K562 (cell line): ENCODE measurements at regions not wholly inside any gene's neighbourhood (a gene's known extent, or its start where the extent isn't known, plus 50 kb on each side); places are given as distances from the start of the nearest gene placed in this dataset.

Source experiments
- ATAC-seq: fragments of 200-7000 bp; cut with Tn5 transposase; 3 replicates; pipeline ENCODE4 v1.9.1; 2020; ENCODE audit warnings: moderate library complexity
- BruUV-seq: library from RNA; stranded (reverse); fragments of 400-500 nt; replicated peaks from 2 replicates; lab custom pipeline; 2021; lab: Mats Ljungman, UMichigan
- CTCF ChIA-PET: fragments of 300-600 bp; formaldehyde crosslinking; extraction: SDS; loops from one replicate; lab custom pipeline; 2021; ENCODE audit warnings: low intra/inter-chr PET ratio; lab: Yijun Ruan, JAX
- POLR2A ChIA-PET: fragments of 300-600, 350-650 bp; sonication (Branson Sonifier 250); formaldehyde crosslinking; extraction: SDS; loops from one replicate; lab custom pipeline; 2021; ENCODE audit warnings: antibody characterized with exemption, inconsistent platforms; lab: Yijun Ruan, JAX
- DNase-seq, 4 experiments: peaks; one replicate each; pipeline versions ENCODE4 v3.0.0 to v3.0.0-alpha.2; 2011 to 2018; ENCODE audit warnings: low spot score in 3 of 4, mixed read lengths in 3 of 4; ENCODE audit errors: extremely low read depth in 1 of 4
- FAIRE-seq: peaks from 2 replicates; lab custom pipeline; 2011; peaks lifted over from hg19 to GRCh38; lab: Jason Lieb, UNC
- H2AFZ ChIP-seq: 2 replicates; pipeline ENCODE4 v1.6.0; 2011; ENCODE audit warnings: low read depth, low read length, control low read depth, inconsistent platforms
- H3K27ac ChIP-seq: fragments of 200-600 bp; 3 replicates; pipeline ENCODE4 v1.8.0; 2011; ENCODE audit warnings: low read depth, mild to moderate bottlenecking, control low read depth, inconsistent platforms, low read length, moderate library complexity, mixed read lengths; ENCODE audit errors: extremely low read depth
- H3K27me3 ChIP-seq, 2 experiments: fragments of 300-600 bp in 1 of 2; 2 replicates in 1 of 2; 3 replicates in 1 of 2; pipeline versions ENCODE4 v1.6.0 to v1.8.0; 2011; ENCODE audit warnings: inconsistent platforms in 2 of 2, low read length in 2 of 2, mild to moderate bottlenecking in 1 of 2, mixed read lengths in 1 of 2, moderate library complexity in 1 of 2; ENCODE audit not compliant: control insufficient read depth in 2 of 2, insufficient read depth in 2 of 2
- H3K36me3 ChIP-seq: fragments of 300-600 bp; 3 replicates; pipeline ENCODE4 v1.8.0; 2011; ENCODE audit warnings: mild to moderate bottlenecking, low read length, inconsistent platforms; ENCODE audit not compliant: control insufficient read depth, insufficient read depth
- H3K4me1 ChIP-seq, 2 experiments: fragments of 200-600 bp in 1 of 2; replicated peaks in 1 of 2; 2 replicates in 1 of 2; 3 replicates in 1 of 2; pipeline versions ENCODE4 v1.5.1 to v1.8.0; 2011; ENCODE audit warnings: inconsistent platforms in 2 of 2, low read length in 2 of 2, mild to moderate bottlenecking in 1 of 2, mixed read lengths in 1 of 2, moderate library complexity in 1 of 2; ENCODE audit not compliant: control insufficient read depth in 2 of 2, insufficient read depth in 2 of 2
- H3K4me2 ChIP-seq: 2 replicates; pipeline ENCODE4 v1.6.1; 2011; ENCODE audit warnings: low read length, control low read depth, inconsistent platforms, mixed read lengths; ENCODE audit not compliant: insufficient read depth
- H3K4me3 ChIP-seq: fragments of 200-600 bp; sonication (generic), shearing (Covaris generic); 2 replicates; pipeline ENCODE4 v1.5.1; 2016; ENCODE audit warnings: control low read depth, inconsistent platforms
- H3K79me2 ChIP-seq: fragments of 200-600 bp; 3 replicates; pipeline ENCODE4 v1.8.0; 2011; ENCODE audit warnings: low read length, inconsistent platforms; ENCODE audit not compliant: control insufficient read depth, insufficient read depth
- H3K9ac ChIP-seq, 2 experiments: 2 replicates each; pipeline versions ENCODE4 v1.6.0 to v1.6.1; 2011; ENCODE audit warnings: low read depth in 2 of 2, low read length in 2 of 2, control low read depth in 1 of 2, inconsistent platforms in 1 of 2, mild to moderate bottlenecking in 1 of 2, mixed read lengths in 1 of 2; ENCODE audit not compliant: insufficient read depth in 1 of 2
- H3K9me1 ChIP-seq: one replicate; pipeline ENCODE4 v1.6.0; 2011; ENCODE audit warnings: inconsistent platforms, mild to moderate bottlenecking, low read length, moderate library complexity; ENCODE audit not compliant: control insufficient read depth, insufficient read depth
- H3K9me3 ChIP-seq: replicated peaks from 2 replicates; pipeline ENCODE4 v1.5.1; 2011; ENCODE audit warnings: low read depth, low read length, inconsistent platforms; ENCODE audit not compliant: control insufficient read depth, insufficient read depth
- H4K20me1 ChIP-seq: replicated peaks from 2 replicates; pipeline ENCODE4 v1.6.1; 2011; ENCODE audit warnings: low read length, inconsistent platforms, mixed read lengths; ENCODE audit not compliant: control insufficient read depth, insufficient read depth
- DNMT1 ChIP-seq: fragments of 450-650 bp; IDR thresholded peaks from 2 replicates; pipeline ENCODE4 v1.6.1; 2016; ENCODE audit warnings: antibody characterized with exemption, mild to moderate bottlenecking
- ELF4 ChIP-seq: fragments of 450-650 bp; formaldehyde crosslinking; IDR thresholded peaks from 2 replicates; pipeline ENCODE4 v1.4.0; 2022; ENCODE audit warnings: missing genetic modification characterization
- GABPB2 ChIP-seq: fragments of 250-450 bp; sonication (Bioruptor Pico); conservative IDR thresholded peaks from 2 replicates; pipeline ENCODE4 v1.5.1; 2021; ENCODE audit warnings: mild to moderate bottlenecking
- NRF1 ChIP-seq, 2 experiments: fragments of 450-650 bp; IDR thresholded peaks in 1 of 2; conservative IDR thresholded peaks in 1 of 2; 2 replicates each; pipeline ENCODE4 v1.6.1; 2014; ENCODE audit warnings: mild to moderate bottlenecking in 2 of 2
- TCFL5 ChIP-seq: fragments of 250-450 bp; sonication (Bioruptor Pico); conservative IDR thresholded peaks from 2 replicates; pipeline ENCODE4 v1.6.1; 2021; ENCODE audit warnings: mild to moderate bottlenecking, moderate library complexity, matching md5 sums
- TRIM28 ChIP-seq: fragments of 450-650 bp; IDR thresholded peaks from 2 replicates; pipeline ENCODE4 v1.6.1; 2017
- WGBS: fragments of 100-300 bp; shearing (Covaris generic); methylation state at CpG from one replicate; pipeline ENCODE4 v1.1.6; 2016; ENCODE audit warnings: low coverage, mixed read lengths; ENCODE audit not compliant: insufficient coverage; ENCODE audit errors: missing lambda C conversion rate; 5-methylcytosine and 5-hydroxymethylcytosine counted together
- in situ Hi-C: fragments of 300-500 bp; cut with MboI; formaldehyde crosslinking; loops from 4 replicates; pipeline ENCODE4 v1.15.0; 2018; ENCODE audit warnings: inconsistent platforms, mixed read lengths
- intact Hi-C: fragments of 100-400 bp; cut with micrococcal nuclease; formaldehyde crosslinking; loops from 2 replicates; pipeline ENCODE4 v1.14.2; 2022
- TF ChIP-seq, protein P1 (sequence below): sonication (generic); formaldehyde crosslinking; IDR thresholded peaks from 2 replicates; pipeline ENCODE4 v1.8.0; 2022; ENCODE audit warnings: mild to moderate bottlenecking, low read depth, missing genetic modification reagents
- TF ChIP-seq, protein P2 (sequence below): fragments of 200-800 bp; sonication (Bioruptor generic); IDR thresholded peaks from 2 replicates; pipeline ENCODE4 v1.6.1; 2017; ENCODE audit warnings: missing genetic modification characterization, missing compliant biosample characterization
- TF ChIP-seq, protein P3 (sequence below): sonication (generic); formaldehyde crosslinking; IDR thresholded peaks from 2 replicates; pipeline ENCODE4 v1.8.0; 2022; ENCODE audit warnings: mild to moderate bottlenecking, missing genetic modification reagents

DNA sequence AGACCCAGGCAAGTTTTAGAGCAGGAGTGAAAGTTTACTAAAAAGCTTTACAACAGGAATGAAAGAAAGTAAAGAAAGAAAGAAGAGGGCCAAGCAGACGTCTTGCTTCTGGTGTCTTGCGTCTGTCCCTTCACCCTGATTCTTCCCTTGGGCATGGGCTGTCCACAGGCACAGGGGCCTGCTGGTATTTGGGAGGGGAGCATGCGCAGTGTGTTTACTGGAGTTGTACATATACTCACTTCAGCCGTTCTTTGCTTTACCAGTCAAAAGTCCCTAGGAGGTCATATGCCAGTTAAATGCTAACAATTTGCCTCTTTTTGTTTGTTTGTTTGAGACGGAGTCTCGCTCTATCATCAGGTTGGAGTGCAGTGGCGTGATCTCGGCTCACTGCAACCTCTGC lies 875.9 kb downstream of the REEP3 start:
- 13% methylated on average over 8 of the region's 8 CpGs for WGBS
- TF ChIP-seq, protein P1, sequence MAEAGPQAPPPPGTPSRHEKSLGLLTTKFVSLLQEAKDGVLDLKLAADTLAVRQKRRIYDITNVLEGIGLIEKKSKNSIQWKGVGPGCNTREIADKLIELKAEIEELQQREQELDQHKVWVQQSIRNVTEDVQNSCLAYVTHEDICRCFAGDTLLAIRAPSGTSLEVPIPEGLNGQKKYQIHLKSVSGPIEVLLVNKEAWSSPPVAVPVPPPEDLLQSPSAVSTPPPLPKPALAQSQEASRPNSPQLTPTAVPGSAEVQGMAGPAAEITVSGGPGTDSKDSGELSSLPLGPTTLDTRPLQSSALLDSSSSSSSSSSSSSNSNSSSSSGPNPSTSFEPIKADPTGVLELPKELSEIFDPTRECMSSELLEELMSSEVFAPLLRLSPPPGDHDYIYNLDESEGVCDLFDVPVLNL (CRISPR knock-in tag), result no peak
- TF ChIP-seq GABPB2, result no peak
- TF ChIP-seq, protein P2, sequence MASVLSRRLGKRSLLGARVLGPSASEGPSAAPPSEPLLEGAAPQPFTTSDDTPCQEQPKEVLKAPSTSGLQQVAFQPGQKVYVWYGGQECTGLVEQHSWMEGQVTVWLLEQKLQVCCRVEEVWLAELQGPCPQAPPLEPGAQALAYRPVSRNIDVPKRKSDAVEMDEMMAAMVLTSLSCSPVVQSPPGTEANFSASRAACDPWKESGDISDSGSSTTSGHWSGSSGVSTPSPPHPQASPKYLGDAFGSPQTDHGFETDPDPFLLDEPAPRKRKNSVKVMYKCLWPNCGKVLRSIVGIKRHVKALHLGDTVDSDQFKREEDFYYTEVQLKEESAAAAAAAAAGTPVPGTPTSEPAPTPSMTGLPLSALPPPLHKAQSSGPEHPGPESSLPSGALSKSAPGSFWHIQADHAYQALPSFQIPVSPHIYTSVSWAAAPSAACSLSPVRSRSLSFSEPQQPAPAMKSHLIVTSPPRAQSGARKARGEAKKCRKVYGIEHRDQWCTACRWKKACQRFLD (CRISPR knock-in tag), result no peak
- no peak for TF ChIP-seq ELF4
- TF ChIP-seq, protein P3, sequence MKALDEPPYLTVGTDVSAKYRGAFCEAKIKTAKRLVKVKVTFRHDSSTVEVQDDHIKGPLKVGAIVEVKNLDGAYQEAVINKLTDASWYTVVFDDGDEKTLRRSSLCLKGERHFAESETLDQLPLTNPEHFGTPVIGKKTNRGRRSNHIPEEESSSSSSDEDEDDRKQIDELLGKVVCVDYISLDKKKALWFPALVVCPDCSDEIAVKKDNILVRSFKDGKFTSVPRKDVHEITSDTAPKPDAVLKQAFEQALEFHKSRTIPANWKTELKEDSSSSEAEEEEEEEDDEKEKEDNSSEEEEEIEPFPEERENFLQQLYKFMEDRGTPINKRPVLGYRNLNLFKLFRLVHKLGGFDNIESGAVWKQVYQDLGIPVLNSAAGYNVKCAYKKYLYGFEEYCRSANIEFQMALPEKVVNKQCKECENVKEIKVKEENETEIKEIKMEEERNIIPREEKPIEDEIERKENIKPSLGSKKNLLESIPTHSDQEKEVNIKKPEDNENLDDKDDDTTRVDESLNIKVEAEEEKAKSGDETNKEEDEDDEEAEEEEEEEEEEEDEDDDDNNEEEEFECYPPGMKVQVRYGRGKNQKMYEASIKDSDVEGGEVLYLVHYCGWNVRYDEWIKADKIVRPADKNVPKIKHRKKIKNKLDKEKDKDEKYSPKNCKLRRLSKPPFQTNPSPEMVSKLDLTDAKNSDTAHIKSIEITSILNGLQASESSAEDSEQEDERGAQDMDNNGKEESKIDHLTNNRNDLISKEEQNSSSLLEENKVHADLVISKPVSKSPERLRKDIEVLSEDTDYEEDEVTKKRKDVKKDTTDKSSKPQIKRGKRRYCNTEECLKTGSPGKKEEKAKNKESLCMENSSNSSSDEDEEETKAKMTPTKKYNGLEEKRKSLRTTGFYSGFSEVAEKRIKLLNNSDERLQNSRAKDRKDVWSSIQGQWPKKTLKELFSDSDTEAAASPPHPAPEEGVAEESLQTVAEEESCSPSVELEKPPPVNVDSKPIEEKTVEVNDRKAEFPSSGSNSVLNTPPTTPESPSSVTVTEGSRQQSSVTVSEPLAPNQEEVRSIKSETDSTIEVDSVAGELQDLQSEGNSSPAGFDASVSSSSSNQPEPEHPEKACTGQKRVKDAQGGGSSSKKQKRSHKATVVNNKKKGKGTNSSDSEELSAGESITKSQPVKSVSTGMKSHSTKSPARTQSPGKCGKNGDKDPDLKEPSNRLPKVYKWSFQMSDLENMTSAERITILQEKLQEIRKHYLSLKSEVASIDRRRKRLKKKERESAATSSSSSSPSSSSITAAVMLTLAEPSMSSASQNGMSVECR (CRISPR knock-in tag), result no peak
- TF ChIP-seq TCFL5 (CRISPR knock-in tag), result no peak
- no peak for TF ChIP-seq DNMT1
- TF ChIP-seq TRIM28, result no peak
- peak; percentile 65 to 68 for TF ChIP-seq NRF1 (conservative IDR thresholded peaks at IDR 0.05 in 1 of 2, IDR thresholded peaks at IDR 0.05 in 1 of 2)
- intact Hi-C loops (no loop called here), in situ Hi-C loops (no loop called here)
- ChIA-PET POLR2A (no interaction called here), CTCF (no interaction called here)
- no TSS peak for BruUV-seq
- H3K4me3 ChIP-seq, result no peak overlapping the region
- H3K27me3 ChIP-seq, result no peaks in the 10 kb centered on the region
- H3K9me3 ChIP-seq, result no peaks in the 10 kb centered on the region
- H3K4me2 ChIP-seq, result no peak overlapping the region
- no peak for ATAC-seq
- no peak overlapping the region for H3K9ac ChIP-seq
- H3K79me2 ChIP-seq, result no peaks in the 10 kb centered on the region
- H3K27ac ChIP-seq, result no peak overlapping the region
- H3K9me1 ChIP-seq, result no peaks in the 10 kb centered on the region
- no peak overlapping the region for H2AFZ ChIP-seq
- DNase-seq, result no peak
- no peaks in the 10 kb centered on the region for H3K36me3 ChIP-seq
- no peaks in the 10 kb centered on the region for H4K20me1 ChIP-seq
- no peak for FAIRE-seq
- H3K4me1 ChIP-seq, result no peaks in the 10 kb centered on the region
